ENCODE measurements at regions not wholly inside any gene's neighbourhood (a gene's known extent, or its start where the extent isn't known, plus 50 kb on each side); places are given as distances from the start of the nearest gene placed in this dataset.
"Not testable (repeated sequence)": the region's sequence is repeated elsewhere in the genome, so short reads cannot be mapped to it uniquely, and the experiment has no call there.

- no peak for DNase-seq
These were observed 213.3 kb upstream of the SSTR4 start for GRCh38 chr20:22821796-22822195.

DNA sequence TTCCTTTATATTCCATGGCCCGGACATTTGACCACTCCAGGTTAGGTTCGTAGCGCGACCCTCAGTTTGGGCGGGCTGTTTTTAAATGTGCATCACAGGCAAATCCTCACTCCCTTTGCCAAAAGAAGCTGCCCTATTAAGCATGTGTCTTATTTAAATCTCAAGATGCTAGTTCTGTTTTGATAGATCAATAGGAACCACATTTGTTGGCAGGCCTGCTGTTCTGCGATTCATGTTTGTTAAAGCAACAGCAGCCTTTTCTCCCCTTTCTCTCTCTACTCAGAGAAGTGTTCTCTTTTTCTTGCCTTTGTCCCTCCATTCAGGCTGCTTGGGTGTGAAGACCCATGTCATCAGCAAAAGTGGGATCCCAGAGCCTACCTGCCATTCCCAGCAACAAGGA is 212.0 kb upstream of the SSTR4 start:
- DNase-seq, result no peak

GRCh38 chr20:22824077-22824476 is 211.0 kb upstream of the SSTR4 start:
- DNase-seq, result no peak

- DNase-seq, result no peak
These were observed 210.0 kb upstream of the SSTR4 start for GRCh38 chr20:22825076-22825475.

DNA sequence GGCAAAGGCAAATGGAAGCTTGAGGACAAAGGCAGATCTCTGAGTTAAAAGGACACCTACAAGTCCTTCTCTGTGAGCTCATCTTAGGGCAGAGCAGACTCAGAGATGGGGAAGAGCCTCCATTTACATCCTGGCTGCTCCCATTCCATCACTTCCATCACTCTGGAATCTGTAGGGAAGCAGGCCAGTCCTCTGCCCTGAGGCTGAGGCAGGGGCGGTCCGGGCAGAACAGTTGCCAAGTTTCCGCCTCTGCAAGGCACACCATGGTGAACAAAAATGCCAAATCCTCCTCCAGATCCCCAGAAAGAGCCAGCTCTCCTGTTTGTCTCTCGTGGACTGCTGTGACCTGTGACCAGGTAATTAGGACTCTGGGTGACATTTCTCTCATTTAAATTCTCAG is 209.6 kb upstream of the SSTR4 start:
- no peak for DNase-seq

DNA sequence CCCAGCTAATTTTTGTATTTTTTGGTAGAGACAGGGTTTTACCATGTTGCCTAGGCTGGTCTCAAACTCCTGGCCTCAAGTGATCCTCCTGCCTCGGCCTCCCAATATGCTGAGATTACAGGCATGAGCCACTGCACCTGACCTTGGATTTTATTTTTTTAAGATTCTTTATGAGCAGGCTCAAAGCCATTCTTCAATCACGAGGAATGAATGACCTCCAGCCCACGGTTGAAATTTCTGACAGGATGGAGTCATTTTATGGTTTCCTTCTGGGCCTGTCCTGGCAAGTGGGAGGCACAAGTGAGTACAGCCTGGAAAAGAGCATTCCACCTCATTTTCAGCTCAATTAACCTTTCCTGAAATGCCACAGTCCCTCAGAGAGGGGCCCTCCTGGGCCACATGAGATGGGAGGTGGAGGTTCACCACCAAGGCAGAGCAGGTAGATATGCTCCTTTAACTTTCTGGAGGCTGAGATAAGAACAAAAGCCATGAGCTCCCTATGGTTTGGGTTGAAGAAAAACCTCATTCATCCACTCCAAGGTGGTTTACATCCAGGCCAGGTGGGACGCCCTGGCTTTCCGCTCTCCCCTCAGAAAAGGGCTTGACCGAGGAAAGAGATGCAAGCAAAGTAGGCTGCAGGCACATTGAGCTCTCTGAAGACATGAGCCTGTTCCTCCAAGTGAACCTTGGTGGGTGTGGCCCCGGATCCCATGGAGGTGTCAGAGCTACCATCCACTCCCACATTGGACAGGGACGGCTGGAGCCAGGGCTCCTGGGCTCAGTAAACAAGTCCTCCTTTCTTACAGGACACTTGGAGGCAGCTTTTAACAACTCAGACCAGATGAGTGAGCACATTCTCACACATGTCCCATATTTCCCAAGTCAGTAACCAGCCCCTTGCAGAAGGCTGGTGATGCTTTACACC is 208.5 kb upstream of the SSTR4 start:
- DNase-seq, result no peak

GRCh38 chr20:22827916-22828315 is 207.2 kb upstream of the SSTR4 start:
- no peak for DNase-seq

DNA sequence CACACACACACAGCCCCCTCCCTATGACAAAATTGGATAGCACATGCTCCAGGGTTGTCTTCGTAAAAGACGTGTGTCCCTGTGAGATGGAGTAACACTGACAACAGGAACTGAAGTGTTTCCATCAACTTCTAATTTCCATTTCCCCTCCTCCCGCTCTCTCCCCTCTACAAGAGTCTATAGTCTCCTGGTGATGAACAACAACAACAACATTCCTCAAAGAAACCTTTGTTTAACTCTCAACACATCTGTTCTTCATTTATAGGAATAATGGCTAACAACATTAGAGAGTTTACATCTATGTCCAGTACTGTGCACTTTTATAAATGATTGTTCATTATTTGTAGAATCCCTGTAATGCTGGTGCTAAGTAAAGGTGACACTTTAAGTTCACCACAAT is 205.8 kb upstream of the SSTR4 start:
- no peak for DNase-seq

DNA sequence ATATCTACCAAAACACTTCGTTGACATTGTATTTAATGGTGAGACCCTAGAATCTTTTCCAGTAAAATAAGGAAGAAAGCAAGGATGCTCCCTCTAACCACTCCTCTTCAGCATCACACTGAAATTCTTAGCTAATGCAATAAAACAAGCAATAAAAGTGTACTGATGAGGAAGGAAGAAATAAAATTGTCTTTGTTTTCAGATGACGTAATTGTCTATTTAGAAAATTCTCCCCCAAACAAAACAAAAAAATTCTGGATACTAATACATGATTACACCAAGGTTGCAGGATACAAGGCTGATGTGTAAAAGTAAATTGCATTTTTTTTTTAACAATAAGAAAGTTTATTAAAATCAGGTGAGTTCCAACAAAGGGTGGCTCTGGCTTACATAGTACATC is 205.0 kb upstream of the SSTR4 start:
- DNase-seq, result no peak

DNA sequence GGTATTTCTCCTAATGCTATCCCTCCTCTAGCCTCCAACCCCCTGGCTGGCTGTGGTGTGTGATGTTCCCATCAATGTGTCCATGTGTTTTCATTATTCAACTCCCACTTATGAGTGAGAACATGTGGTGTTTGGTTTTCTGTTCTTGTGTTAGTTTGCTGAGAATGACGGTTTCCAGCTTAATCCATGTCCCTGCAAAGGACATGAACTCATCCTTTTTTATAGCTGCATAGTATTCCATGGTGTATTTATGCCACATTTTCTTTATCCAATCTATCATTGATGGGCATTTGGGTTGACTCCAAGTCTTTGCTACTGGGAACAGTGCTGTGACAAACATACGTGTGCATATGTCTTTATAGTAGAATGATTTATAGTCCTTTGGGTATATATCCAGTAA is 204.4 kb upstream of the SSTR4 start:
- not testable (repeated sequence) for DNase-seq

GRCh38 chr20:22833851-22834250 is 201.3 kb upstream of the SSTR4 start:
- no peak for DNase-seq

DNA sequence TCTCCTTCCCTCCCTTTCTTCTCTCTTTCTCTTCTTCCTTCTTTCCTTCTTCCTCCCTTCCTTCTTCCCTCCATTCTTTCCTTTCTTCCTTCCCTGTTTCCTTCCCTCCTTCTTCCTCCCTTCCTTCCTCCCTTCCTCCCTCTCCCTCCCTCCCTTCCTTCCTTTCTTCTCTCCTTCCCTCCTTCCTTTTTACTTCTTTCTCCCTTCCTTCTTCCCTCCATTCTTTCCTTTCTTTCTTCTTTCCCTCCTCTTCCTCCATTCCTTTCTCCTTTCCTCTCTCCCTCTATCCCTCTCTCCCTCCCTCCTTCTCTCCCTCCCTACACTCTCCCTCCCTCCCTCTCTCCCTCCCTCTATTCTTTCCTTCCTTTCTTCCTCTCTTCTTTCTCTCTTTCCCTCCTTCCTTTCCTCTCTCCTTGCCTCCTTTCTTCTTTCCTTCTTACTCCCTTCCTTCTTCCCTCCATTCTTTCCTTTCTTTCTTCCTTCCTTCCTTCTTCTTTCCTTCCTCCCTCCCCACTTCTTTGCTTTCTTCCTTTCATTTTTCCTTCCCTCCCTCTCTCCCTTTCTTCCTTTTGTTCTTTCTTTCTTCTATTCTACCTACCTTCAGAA is 200.4 kb upstream of the SSTR4 start:
- DNase-seq, result no peak

DNA sequence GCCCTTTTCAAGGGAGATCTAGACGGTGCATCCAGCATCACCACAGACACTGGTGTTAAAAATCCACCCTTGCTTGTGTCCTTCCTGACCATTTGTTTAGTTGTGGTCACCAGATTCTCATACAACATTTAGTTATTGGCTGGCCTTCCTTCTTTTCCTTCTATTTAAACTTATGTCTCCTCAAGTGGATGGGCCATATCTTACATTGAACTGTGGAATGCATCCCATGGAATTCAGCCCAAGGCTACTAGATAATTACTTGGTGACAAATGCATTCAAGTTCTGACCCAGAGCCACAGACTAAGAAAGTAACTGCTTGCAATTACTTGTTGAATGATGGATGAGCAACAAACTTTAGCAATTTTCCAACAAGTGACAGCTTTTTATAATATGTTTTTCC is 198.9 kb upstream of the SSTR4 start:
- DNase-seq, result no peak

DNA sequence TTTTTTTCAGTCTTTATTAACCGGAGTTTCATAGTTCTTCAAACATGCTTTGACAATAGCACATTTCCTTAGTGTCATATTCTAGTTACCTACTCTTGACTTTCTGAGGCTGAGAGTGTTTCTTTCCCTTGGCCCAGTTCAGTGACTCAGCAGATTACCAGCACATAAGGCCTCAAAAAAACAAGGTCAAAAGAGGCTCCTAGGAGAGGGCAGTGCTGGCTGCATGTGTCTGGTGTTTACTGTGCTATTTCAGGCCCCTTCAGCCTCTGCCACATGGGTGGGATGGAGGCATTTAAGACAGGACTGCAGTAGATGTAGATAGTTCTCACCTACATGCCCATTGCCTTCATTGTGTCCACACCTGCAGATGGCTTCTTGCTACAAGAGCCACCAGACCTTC is 198.2 kb upstream of the SSTR4 start:
- no peak for DNase-seq

- DNase-seq, result no peak
These were observed 197.1 kb upstream of the SSTR4 start for GRCh38 chr20:22838001-22838400.

DNA sequence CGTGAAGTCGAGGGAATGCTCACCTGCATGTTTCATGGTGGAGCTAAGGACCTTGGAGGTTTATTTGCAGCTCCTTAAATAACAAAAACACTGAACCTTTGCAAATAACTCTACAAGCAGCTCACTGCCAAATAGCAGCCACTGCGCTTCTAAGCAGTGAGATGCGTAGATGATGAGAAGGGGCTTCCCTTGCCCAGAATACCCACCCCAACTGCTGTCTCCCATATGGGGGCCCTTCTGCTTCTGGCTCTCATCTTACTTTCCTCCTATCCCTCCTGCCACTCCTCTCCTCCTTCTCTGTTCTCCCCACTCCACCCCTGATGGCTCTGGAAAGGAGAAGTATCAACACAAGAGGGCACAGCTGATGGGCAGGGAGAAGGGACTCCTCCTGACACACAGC is 193.3 kb upstream of the SSTR4 start:
- no peak for DNase-seq

GRCh38 chr20:22842793-22843192 is 192.3 kb upstream of the SSTR4 start:
- no peak for DNase-seq

DNA sequence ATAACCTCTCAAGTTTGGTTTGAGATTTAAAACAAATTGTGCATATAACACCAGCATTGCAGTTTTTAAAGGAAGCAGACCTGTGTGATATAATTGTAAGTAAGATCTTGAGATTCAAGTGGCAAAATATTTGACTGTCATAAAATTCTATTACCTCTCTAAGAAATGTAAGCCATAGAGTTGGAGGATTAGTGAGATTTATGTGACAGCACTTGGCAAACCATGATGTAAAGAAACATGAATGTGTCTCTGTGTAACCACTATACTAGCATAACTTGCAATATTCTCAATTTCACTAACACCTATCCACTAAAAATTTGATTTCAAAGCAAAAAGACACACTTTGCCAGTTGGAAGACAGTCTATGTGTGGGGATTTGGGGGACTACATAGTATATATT is 190.2 kb upstream of the SSTR4 start:
- DNase-seq, result no peak

GRCh38 chr20:22846863-22847262 is 188.2 kb upstream of the SSTR4 start:
- DNase-seq, result no peak

- DNase-seq, result no peak
These were observed 186.7 kb upstream of the SSTR4 start for GRCh38 chr20:22848364-22848763.

DNA sequence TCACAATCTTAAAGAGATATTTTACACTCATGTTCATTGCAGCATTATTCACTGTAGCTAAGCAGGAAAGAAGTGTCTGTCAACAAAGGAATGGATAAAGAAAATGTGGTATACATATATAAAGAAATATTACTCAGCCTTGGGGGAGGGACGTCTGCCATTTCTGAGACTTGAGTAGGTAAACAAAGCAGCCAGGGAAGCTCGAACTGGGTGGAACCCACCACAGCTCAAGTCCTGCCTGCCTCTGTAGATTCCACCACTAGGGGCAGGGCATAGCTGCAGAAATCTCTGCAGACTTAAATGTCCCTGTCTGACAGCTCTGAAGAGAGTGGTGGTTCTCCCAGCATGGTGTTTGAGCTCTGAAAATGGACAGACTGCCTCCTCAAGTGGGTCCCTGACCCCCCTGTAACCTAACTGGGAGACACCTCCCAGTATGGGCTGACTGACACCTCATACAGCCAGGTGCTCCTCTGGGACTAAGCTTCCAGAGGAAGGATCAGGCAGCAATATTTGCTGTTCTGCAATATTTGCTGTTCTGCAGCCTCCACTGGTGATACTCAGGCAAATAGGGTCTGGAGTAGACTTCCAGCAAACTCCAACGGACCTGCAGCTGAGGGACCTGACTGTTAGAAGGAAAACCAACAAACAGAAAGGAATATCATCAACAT is 183.3 kb upstream of the SSTR4 start:
- DNase-seq, result not testable (repeated sequence)

- DNase-seq, result no peak
These were observed 173.7 kb upstream of the SSTR4 start for GRCh38 chr20:22861231-22861980.

GRCh38 chr20:22861990-22862389 is 173.1 kb upstream of the SSTR4 start:
- no peak for DNase-seq

Measured in activated CD4-positive, alpha-beta T cell treated with anti-CD3 and anti-CD28 coated beads for 1 hour (primary cell).